ENCODE measurements at regions not wholly inside any gene's neighbourhood (a gene's known extent, or its start where the extent isn't known, plus 50 kb on each side); places are given as distances from the start of the nearest gene placed in this dataset.

DNA sequence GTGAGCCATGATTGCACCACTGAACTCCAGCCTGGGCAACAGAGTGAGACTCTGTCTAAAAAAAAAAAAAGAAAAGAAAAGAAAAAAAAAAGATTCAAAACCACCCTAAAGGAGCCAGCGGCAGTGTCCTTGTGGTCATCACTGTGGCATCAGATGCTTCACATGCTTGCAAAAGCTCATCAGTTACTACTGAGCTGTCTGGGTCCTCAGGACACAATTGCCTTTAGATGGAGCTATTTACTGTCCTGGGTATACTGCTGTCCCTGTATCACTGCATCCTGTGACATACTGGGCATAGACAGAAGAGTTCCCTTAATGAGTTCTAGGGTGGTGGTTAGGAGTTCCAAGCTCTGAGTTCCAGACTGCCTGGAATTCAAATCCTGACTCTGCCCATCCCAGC is 85.8 kb downstream of the LINGO1 start:
- TF ChIP-seq, protein P1, sequence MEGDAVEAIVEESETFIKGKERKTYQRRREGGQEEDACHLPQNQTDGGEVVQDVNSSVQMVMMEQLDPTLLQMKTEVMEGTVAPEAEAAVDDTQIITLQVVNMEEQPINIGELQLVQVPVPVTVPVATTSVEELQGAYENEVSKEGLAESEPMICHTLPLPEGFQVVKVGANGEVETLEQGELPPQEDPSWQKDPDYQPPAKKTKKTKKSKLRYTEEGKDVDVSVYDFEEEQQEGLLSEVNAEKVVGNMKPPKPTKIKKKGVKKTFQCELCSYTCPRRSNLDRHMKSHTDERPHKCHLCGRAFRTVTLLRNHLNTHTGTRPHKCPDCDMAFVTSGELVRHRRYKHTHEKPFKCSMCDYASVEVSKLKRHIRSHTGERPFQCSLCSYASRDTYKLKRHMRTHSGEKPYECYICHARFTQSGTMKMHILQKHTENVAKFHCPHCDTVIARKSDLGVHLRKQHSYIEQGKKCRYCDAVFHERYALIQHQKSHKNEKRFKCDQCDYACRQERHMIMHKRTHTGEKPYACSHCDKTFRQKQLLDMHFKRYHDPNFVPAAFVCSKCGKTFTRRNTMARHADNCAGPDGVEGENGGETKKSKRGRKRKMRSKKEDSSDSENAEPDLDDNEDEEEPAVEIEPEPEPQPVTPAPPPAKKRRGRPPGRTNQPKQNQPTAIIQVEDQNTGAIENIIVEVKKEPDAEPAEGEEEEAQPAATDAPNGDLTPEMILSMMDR (IDR thresholded peaks at IDR 0.05), result no peak
- no peak for TF ChIP-seq POLR2A (IDR thresholded peaks at IDR 0.05)
